OCI-LY7 (cell line): ENCODE measurements at regions not wholly inside any gene's neighbourhood (a gene's known extent, or its start where the extent isn't known, plus 50 kb on each side); places are given as distances from the start of the nearest gene placed in this dataset.

Experiments
- BruUV-seq: library from RNA; stranded (reverse); fragments of 400-500 nt; replicated peaks from 2 replicates; lab custom pipeline; 2021; lab: Mats Ljungman, UMichigan
- CTCF ChIA-PET: fragments of 300-600 bp; sonication (Branson Sonifier 250); formaldehyde crosslinking; loops from one replicate; lab custom pipeline; 2022; ENCODE audit warnings: antibody characterized with exemption; ENCODE audit not compliant: unreplicated experiment; lab: Charles Lee
- POLR2A ChIA-PET: fragments of 300-600 bp; sonication (Branson Sonifier 250); formaldehyde crosslinking; loops from one replicate; lab custom pipeline; 2022; ENCODE audit warnings: antibody characterized with exemption; lab: Charles Lee
- DNase-seq: peaks from one replicate; pipeline ENCODE4 v3.0.0-alpha.2; 2015; ENCODE audit warnings: low spot score
- H2AFZ ChIP-seq: fragments of 200-600 bp; sonication (generic), shearing (Covaris generic); 2 replicates; pipeline ENCODE4 v1.6.1; 2014; ENCODE audit warnings: mild to moderate bottlenecking, antibody characterized with exemption, low read length, moderate library complexity
- H3K27ac ChIP-seq: fragments of 200-600 bp; sonication (generic); 2 replicates; pipeline ENCODE4 v1.5.1; 2014; ENCODE audit warnings: mixed run types, low read depth, mild to moderate bottlenecking, moderate library complexity, low read length, inconsistent platforms; ENCODE audit not compliant: poor library complexity, severe bottlenecking
- H3K36me3 ChIP-seq: fragments of 200-600 bp; sonication (generic); 2 replicates; pipeline ENCODE4 v1.6.1; 2014; ENCODE audit warnings: mild to moderate bottlenecking, antibody characterized with exemption, low read length, moderate library complexity, mixed read lengths; ENCODE audit not compliant: insufficient read depth
- H3K4me1 ChIP-seq: fragments of 200-600 bp; sonication (generic); 2 replicates; pipeline ENCODE4 v1.5.1; 2014; ENCODE audit warnings: mild to moderate bottlenecking, low read length; ENCODE audit not compliant: insufficient read depth, poor library complexity, severe bottlenecking
- H3K4me2 ChIP-seq: fragments of 200-600 bp; sonication (generic); 2 replicates; pipeline ENCODE4 v1.6.1; 2014; ENCODE audit warnings: mild to moderate bottlenecking, low read length
- H3K4me3 ChIP-seq: fragments of 200-600 bp; sonication (generic); 2 replicates; pipeline ENCODE4 v1.5.1; 2014; ENCODE audit warnings: mild to moderate bottlenecking, low read depth, low read length; ENCODE audit not compliant: poor library complexity, severe bottlenecking
- H3K79me2 ChIP-seq: fragments of 200-600 bp; sonication (generic); 2 replicates; pipeline ENCODE4 v1.6.1; 2016; ENCODE audit warnings: low read depth, mild to moderate bottlenecking, low read length, moderate library complexity, mixed read lengths; ENCODE audit not compliant: insufficient read depth
- H3K9me2 ChIP-seq: fragments of 200-600 bp; sonication (generic); 2 replicates; pipeline ENCODE4 v1.6.1; 2016; ENCODE audit warnings: mild to moderate bottlenecking, low read length, mixed read lengths; ENCODE audit not compliant: insufficient read depth
- H3K9me3 ChIP-seq: fragments of 200-600 bp; sonication (generic); 2 replicates; pipeline ENCODE4 v1.6.1; 2014; ENCODE audit warnings: mild to moderate bottlenecking, mixed run types, low read length, mixed read lengths
- H4K20me1 ChIP-seq: fragments of 200-600 bp; sonication (generic); 2 replicates; pipeline ENCODE4 v1.6.1; 2014; ENCODE audit warnings: mild to moderate bottlenecking, antibody characterized with exemption, low read length, moderate library complexity, mixed read lengths; ENCODE audit not compliant: insufficient read depth
- CTCF ChIP-seq: fragments of 200-600 bp; sonication (generic); conservative IDR thresholded peaks from 2 replicates; pipeline ENCODE4 v1.5.1; 2014; ENCODE audit warnings: mild to moderate bottlenecking, antibody characterized with exemption, low read length, moderate library complexity, mixed read lengths
- EZH2phosphoT487 ChIP-seq: fragments of 200-600 bp; sonication (generic); IDR thresholded peaks from 2 replicates; pipeline ENCODE4 v1.6.1; 2018; ENCODE audit warnings: low read depth, borderline replicate concordance, mild to moderate bottlenecking, mixed run types, antibody characterized with exemption, low read length, moderate library complexity, mixed read lengths
- intact Hi-C: fragments of 100-400 bp; cut with micrococcal nuclease; formaldehyde crosslinking; loops from one replicate; pipeline ENCODE4 v1.10.0; 2022; ENCODE audit not compliant: unreplicated experiment

GRCh38 chr17:70230850-70231640, 61.7 kb downstream of the KCNJ2 start:
- H3K4me2 ChIP-seq, result no peak overlapping the region
- no peaks in the 10 kb centered on the region for H3K36me3 ChIP-seq
- DNase-seq, result no peak
- no peak overlapping the region for H2AFZ ChIP-seq
- BruUV-seq, result no TSS peak
- no peak overlapping the region for H3K27ac ChIP-seq
- ChIA-PET POLR2A (interaction anchor here (0.6 to 0.9 kb wide), 3 partner anchors 121 to 993 kb away, joined by 3 to 6 read pairs (median 3); no protein-coding TSS in a partner anchor), CTCF (no interaction called here)
- intact Hi-C loops, result no loop called here
- H3K4me1 ChIP-seq, result no peaks in the 10 kb centered on the region
- no peak overlapping the region for H3K4me3 ChIP-seq
- TF ChIP-seq EZH2phosphoT487 (no peak), CTCF (no peak)
- no peaks in the 10 kb centered on the region for H3K79me2 ChIP-seq
- H3K9me2 ChIP-seq, result no peaks in the 10 kb centered on the region
- H3K9me3 ChIP-seq, result no peaks in the 10 kb centered on the region
- H4K20me1 ChIP-seq, result no peaks in the 10 kb centered on the region

- no peaks in the 10 kb centered on the region for H3K36me3 ChIP-seq
- no peak for TF ChIP-seq CTCF
- no peak for TF ChIP-seq EZH2phosphoT487
- no peaks in the 10 kb centered on the region for H3K4me1 ChIP-seq
- ChIA-PET CTCF (no interaction called here), POLR2A (interaction anchor here (0.7 kb wide), 1 partner anchor 10 kb away, joined by 3 read pairs; no protein-coding TSS in a partner anchor)
- H4K20me1 ChIP-seq, result no peaks in the 10 kb centered on the region
- no peak for DNase-seq
- no TSS peak for BruUV-seq
- H3K79me2 ChIP-seq, result no peaks in the 10 kb centered on the region
- no peaks in the 10 kb centered on the region for H3K9me3 ChIP-seq
- intact Hi-C loops, result no loop called here
- H3K4me2 ChIP-seq, result no peak overlapping the region
- H3K27ac ChIP-seq, result no peak overlapping the region
- no peaks in the 10 kb centered on the region for H3K9me2 ChIP-seq
- no peak overlapping the region for H3K4me3 ChIP-seq
- H2AFZ ChIP-seq, result no peak overlapping the region
These were observed 63.1 kb downstream of the KCNJ2 start for GRCh38 chr17:70232466-70232865.

GRCh38 chr17:70235252-70235651, 65.9 kb downstream of the KCNJ2 start:
- no TSS peak for BruUV-seq
- no peak overlapping the region for H3K4me2 ChIP-seq
- no peak for DNase-seq
- no peaks in the 10 kb centered on the region for H3K36me3 ChIP-seq
- H3K9me2 ChIP-seq, result no peaks in the 10 kb centered on the region
- H3K27ac ChIP-seq, result no peak overlapping the region
- no peaks in the 10 kb centered on the region for H3K9me3 ChIP-seq
- CTCF ChIA-PET, result no interaction called here
- intact Hi-C loops, result no loop called here
- TF ChIP-seq EZH2phosphoT487 (no peak), CTCF (no peak)
- H2AFZ ChIP-seq, result no peak overlapping the region
- POLR2A ChIA-PET, result interaction anchor here (0.6 to 2.1 kb wide), 2 partner anchors 10 to 436 kb away, joined by 5 to 7 read pairs; no protein-coding TSS in a partner anchor
- no peaks in the 10 kb centered on the region for H4K20me1 ChIP-seq
- no peak overlapping the region for H3K4me3 ChIP-seq
- no peaks in the 10 kb centered on the region for H3K4me1 ChIP-seq
- no peaks in the 10 kb centered on the region for H3K79me2 ChIP-seq
